ENCODE measurements at regions not wholly inside any gene's neighbourhood (a gene's known extent, or its start where the extent isn't known, plus 50 kb on each side); places are given as distances from the start of the nearest gene placed in this dataset.

DNA sequence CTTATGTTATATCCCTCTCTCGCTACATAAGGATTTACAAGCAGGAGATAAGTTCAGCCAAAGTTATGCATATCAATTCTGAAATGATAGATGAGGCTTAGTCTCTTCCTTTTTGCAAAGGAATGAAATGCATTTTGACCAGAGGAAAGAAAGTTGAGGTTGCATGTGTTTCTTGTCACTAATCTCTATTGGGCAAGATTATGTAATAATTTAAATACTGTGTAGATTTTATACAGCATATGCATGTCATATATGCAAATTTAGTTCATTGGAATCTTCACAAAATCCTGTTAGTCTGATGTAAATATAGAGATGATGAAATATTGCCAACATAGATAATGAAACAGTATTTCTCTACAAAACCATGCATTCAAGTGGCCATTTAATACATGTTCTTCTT, 858.7 kb upstream of the RAG2 start:
- CTCF ChIA-PET, result no interaction called here
- Histone ChIP-seq H3K9me3 (ENCODE audit: control insufficient read depth, insufficient read depth, low read depth, low read length) (no peaks in the 10 kb centered on the region), H3K36me3 (ENCODE audit: control insufficient read depth, insufficient read depth, low read length) (no peaks in the 10 kb centered on the region), H3K4me3 (ENCODE audit: low read depth in 2 of 2, low read length in 2 of 2) (no peak overlapping the region), H3K4me1 (ENCODE audit: control insufficient read depth, insufficient read depth, low read length) (no peaks in the 10 kb centered on the region), H3K27ac (ENCODE audit: low read length) (no peak overlapping the region), H3K27me3 (ENCODE audit: control insufficient read depth, insufficient read depth, low read length) (no peaks in the 10 kb centered on the region)
- DNase-seq (ENCODE audit: low read depth, low spot score) (no peak), ATAC-seq (no peak)
- intact Hi-C loops (cut with micrococcal nuclease; ENCODE audit: unreplicated experiment), result no loop called here
- POLR2A ChIA-PET, result no interaction called here
- TF ChIP-seq, protein P1, sequence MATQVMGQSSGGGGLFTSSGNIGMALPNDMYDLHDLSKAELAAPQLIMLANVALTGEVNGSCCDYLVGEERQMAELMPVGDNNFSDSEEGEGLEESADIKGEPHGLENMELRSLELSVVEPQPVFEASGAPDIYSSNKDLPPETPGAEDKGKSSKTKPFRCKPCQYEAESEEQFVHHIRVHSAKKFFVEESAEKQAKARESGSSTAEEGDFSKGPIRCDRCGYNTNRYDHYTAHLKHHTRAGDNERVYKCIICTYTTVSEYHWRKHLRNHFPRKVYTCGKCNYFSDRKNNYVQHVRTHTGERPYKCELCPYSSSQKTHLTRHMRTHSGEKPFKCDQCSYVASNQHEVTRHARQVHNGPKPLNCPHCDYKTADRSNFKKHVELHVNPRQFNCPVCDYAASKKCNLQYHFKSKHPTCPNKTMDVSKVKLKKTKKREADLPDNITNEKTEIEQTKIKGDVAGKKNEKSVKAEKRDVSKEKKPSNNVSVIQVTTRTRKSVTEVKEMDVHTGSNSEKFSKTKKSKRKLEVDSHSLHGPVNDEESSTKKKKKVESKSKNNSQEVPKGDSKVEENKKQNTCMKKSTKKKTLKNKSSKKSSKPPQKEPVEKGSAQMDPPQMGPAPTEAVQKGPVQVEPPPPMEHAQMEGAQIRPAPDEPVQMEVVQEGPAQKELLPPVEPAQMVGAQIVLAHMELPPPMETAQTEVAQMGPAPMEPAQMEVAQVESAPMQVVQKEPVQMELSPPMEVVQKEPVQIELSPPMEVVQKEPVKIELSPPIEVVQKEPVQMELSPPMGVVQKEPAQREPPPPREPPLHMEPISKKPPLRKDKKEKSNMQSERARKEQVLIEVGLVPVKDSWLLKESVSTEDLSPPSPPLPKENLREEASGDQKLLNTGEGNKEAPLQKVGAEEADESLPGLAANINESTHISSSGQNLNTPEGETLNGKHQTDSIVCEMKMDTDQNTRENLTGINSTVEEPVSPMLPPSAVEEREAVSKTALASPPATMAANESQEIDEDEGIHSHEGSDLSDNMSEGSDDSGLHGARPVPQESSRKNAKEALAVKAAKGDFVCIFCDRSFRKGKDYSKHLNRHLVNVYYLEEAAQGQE (IDR thresholded peaks at IDR 0.05; ENCODE audit: insufficient read depth in 1 of 2, low read depth in 2 of 2, low read length in 1 of 2), result no peak
- in situ Hi-C loops (cut with HindIII; ENCODE audit: low pct_unique_long_range_greater_than_20kb, low sequenced_read_pairs), result no loop called here
- no TSS peak for BruUV-seq (replicated peaks)

DNA sequence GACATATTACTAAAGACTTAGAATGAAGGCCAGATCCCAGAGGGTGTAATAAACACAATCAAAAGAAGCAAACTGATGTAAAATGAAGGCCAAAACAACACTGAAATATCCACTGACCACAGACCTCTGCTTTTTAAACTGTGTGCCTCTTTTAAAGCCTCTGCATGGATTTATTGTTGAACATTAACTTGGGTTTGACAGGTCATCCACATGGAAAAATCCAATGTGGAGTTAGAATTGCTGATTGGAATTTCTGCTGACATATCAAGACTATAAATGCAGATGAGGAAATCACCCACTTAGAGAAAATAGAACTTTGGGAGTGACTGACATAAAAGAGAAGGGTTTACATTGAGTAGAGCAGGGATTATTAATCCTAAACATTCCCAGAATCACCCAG, 853.9 kb upstream of the RAG2 start:
- ChIA-PET POLR2A (no interaction called here), CTCF (no interaction called here)
- Histone ChIP-seq H3K27ac (ENCODE audit: low read length) (no peak overlapping the region), H3K9me3 (ENCODE audit: control insufficient read depth, insufficient read depth, low read depth, low read length) (no peaks in the 10 kb centered on the region), H3K36me3 (ENCODE audit: control insufficient read depth, insufficient read depth, low read length) (no peaks in the 10 kb centered on the region), H3K4me1 (ENCODE audit: control insufficient read depth, insufficient read depth, low read length) (no peaks in the 10 kb centered on the region), H3K4me3 (ENCODE audit: low read depth in 2 of 2, low read length in 2 of 2) (no peak overlapping the region), H3K27me3 (ENCODE audit: control insufficient read depth, insufficient read depth, low read length) (no peaks in the 10 kb centered on the region)
- intact Hi-C loops (cut with micrococcal nuclease; ENCODE audit: unreplicated experiment) (no loop called here), in situ Hi-C loops (cut with HindIII; ENCODE audit: low pct_unique_long_range_greater_than_20kb, low sequenced_read_pairs) (no loop called here)
- BruUV-seq (replicated peaks), result no TSS peak
- TF ChIP-seq SIN3A (IDR thresholded peaks at IDR 0.05; ENCODE audit: borderline replicate concordance, insufficient read depth, low read depth, low read length) (no peak), POLR2AphosphoS5 (IDR thresholded peaks at IDR 0.05; ENCODE audit: low read depth, low read length) (no peak), TCF7L2 (IDR thresholded peaks at IDR 0.05; ENCODE audit: low read depth, low read length) (no peak)
- TF ChIP-seq, protein P2, sequence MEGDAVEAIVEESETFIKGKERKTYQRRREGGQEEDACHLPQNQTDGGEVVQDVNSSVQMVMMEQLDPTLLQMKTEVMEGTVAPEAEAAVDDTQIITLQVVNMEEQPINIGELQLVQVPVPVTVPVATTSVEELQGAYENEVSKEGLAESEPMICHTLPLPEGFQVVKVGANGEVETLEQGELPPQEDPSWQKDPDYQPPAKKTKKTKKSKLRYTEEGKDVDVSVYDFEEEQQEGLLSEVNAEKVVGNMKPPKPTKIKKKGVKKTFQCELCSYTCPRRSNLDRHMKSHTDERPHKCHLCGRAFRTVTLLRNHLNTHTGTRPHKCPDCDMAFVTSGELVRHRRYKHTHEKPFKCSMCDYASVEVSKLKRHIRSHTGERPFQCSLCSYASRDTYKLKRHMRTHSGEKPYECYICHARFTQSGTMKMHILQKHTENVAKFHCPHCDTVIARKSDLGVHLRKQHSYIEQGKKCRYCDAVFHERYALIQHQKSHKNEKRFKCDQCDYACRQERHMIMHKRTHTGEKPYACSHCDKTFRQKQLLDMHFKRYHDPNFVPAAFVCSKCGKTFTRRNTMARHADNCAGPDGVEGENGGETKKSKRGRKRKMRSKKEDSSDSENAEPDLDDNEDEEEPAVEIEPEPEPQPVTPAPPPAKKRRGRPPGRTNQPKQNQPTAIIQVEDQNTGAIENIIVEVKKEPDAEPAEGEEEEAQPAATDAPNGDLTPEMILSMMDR (IDR thresholded peaks at IDR 0.05), result no peak
- TF ChIP-seq, protein P1 (IDR thresholded peaks at IDR 0.05; ENCODE audit: insufficient read depth in 1 of 2, low read depth in 2 of 2, low read length in 1 of 2), result no peak
- ATAC-seq (no peak), DNase-seq (ENCODE audit: low read depth, low spot score) (no peak)

Measured in Panc1 (cell line).